IPS-20b (cell line): ENCODE measurements at regions not wholly inside any gene's neighbourhood (a gene's known extent, or its start where the extent isn't known, plus 50 kb on each side); places are given as distances from the start of the nearest gene placed in this dataset.

Experiments
- H3K27ac ChIP-seq: one replicate; pipeline ENCODE4 v1.5.1; 2013; ENCODE audit warnings: low read length
- H3K27me3 ChIP-seq: 2 replicates; pipeline ENCODE4 v1.6.1; 2013; ENCODE audit warnings: mild to moderate bottlenecking, low read length, inconsistent platforms; ENCODE audit not compliant: insufficient read depth
- H3K36me3 ChIP-seq: 2 replicates; pipeline ENCODE4 v1.6.1; 2013; ENCODE audit warnings: low read depth, mild to moderate bottlenecking, inconsistent platforms, low read length, moderate library complexity; ENCODE audit not compliant: insufficient read depth
- H3K4me1 ChIP-seq: 2 replicates; pipeline ENCODE4 v1.6.1; 2013; ENCODE audit warnings: mild to moderate bottlenecking, control low read depth, inconsistent platforms, low read length, moderate library complexity; ENCODE audit not compliant: insufficient read depth
- H3K4me3 ChIP-seq: 2 replicates; pipeline ENCODE4 v1.5.1; 2013; ENCODE audit warnings: mild to moderate bottlenecking, low read length, inconsistent platforms
- H3K9ac ChIP-seq: 2 replicates; pipeline ENCODE4 v1.6.1; 2013; ENCODE audit warnings: low read depth, mild to moderate bottlenecking, inconsistent platforms, low read length, moderate library complexity
- H3K9me3 ChIP-seq: 2 replicates; pipeline ENCODE4 v1.6.1; 2013; ENCODE audit warnings: mild to moderate bottlenecking, low read depth, low read length, inconsistent platforms; ENCODE audit not compliant: insufficient read depth

DNA sequence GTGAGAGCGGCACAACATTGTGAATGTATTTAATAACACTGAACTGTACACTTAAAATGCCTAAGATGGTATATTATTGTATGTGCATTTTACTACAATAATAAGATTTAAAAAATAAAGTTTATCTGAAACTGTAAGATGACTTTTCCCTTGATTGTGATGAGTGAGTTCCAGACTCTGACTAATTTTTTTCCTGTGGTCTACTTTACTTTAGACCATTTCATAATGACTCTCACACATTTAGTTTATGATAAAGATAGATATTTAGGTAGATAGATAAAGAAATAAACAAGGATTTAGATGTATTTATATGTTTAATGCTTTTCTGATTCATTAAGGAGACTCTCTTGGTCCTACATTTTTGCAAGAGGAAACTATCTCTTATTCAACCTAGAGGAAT lies 835.9 kb upstream of the SORCS1 start:
- Histone ChIP-seq H3K27me3 (no peaks in the 10 kb centered on the region), H3K9me3 (no peaks in the 10 kb centered on the region), H3K9ac (no peak overlapping the region), H3K4me3 (no peak overlapping the region), H3K4me1 (no peaks in the 10 kb centered on the region), H3K36me3 (no peaks in the 10 kb centered on the region), H3K27ac (no peak overlapping the region)

DNA sequence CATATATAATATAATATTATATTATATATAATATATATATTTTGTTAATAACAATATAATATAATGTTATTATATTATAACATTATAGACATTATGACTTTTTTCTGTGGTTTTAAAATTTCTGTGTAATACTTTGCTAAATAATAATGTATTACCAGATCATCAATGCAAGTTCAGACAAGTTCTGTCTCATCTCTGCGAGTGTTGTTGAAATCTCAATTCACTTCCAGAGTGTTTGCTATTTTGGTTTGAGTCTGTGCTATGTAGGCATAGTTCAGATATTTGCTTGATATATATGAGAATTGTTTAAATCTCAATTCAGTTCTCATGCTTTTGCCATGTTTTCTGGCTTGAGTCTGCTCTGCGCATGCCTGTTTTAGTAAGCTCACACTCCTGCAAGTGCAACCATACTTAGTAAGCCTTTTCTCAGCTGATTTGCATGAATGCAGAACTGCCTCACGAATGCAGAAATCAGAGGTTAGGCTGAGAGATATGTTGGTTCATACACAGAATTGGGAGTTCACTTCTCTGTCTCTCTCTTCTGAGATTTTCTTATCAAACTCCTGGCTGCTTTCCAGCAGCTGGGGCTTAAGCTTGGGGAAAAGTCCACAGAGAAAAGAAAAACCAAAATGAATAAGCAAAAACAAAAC lies 830.2 kb upstream of the SORCS1 start:
- no peak overlapping the region for H3K4me3 ChIP-seq
- H3K4me1 ChIP-seq = no peaks in the 10 kb centered on the region
- H3K36me3 ChIP-seq = no peaks in the 10 kb centered on the region
- H3K9ac ChIP-seq = no peak overlapping the region
- H3K27ac ChIP-seq = no peak overlapping the region
- no peaks in the 10 kb centered on the region for H3K9me3 ChIP-seq
- H3K27me3 ChIP-seq = no peaks in the 10 kb centered on the region

DNA sequence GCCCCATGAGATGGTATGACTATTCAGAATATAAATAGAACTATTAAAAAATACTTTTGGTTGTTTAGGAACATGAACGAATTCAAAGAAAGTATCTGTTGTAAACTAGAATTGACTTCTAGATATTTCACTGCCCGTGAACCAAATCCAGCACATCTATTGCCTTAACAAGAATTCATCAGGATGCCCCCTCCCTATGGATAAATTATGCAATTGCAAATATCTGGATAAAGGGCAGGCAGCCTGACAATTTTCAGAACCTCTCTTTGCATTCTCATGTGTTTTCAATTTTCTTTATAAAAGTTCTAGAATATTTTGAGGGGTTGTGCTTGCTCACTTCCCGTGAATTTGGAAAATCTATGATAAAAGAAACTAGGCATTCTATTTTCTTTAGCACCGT lies 822.1 kb upstream of the SORCS1 start:
- Histone ChIP-seq H3K27me3 (no peaks in the 10 kb centered on the region), H3K4me1 (no peaks in the 10 kb centered on the region), H3K4me3 (no peak overlapping the region), H3K36me3 (no peaks in the 10 kb centered on the region), H3K9ac (no peak overlapping the region), H3K9me3 (no peaks in the 10 kb centered on the region), H3K27ac (no peak overlapping the region)

DNA sequence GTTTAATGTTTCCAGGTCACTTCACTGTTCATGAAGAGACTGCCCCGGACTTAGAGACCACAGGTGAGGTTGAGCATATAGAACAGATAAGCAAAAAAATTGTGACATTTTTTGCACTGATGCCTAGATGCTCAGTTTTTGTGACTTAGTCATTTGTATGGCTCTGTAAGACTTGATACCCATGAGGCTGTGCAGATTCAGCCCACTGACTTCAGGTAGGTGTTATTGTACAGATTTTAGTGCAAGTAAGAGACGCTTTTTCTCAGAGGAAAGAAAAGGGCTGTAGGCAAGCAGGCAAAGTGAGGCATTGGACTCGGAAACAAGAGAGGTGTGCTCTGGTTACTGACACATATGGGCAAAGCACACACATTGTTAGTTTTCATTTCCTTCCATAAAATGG lies 820.1 kb upstream of the SORCS1 start:
- no peak overlapping the region for H3K4me3 ChIP-seq
- H3K27ac ChIP-seq = no peak overlapping the region
- no peaks in the 10 kb centered on the region for H3K27me3 ChIP-seq
- no peaks in the 10 kb centered on the region for H3K36me3 ChIP-seq
- H3K4me1 ChIP-seq = no peaks in the 10 kb centered on the region
- H3K9me3 ChIP-seq = no peaks in the 10 kb centered on the region
- H3K9ac ChIP-seq = no peak overlapping the region

DNA sequence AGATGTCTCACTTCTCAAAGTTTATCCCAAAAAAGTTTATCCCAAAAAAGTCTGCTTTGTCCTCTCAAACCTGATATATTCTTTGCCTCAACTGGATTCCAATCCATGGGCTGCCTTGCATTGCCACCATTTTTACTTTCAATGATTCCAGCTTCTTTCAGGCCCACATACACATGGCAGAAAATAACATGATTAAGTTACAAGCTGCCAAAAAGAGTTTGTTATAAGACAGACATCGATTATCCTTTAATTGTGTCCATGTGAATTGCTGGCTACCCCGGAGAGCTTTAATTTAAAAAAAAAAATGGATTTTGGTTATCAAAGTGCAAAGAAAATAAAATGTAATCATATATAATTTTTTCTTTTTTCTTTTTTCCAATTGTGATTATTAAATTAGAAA lies 819.6 kb upstream of the SORCS1 start:
- H3K4me1 ChIP-seq = no peaks in the 10 kb centered on the region
- H3K4me3 ChIP-seq = no peak overlapping the region
- no peaks in the 10 kb centered on the region for H3K27me3 ChIP-seq
- H3K9me3 ChIP-seq = no peaks in the 10 kb centered on the region
- no peak overlapping the region for H3K27ac ChIP-seq
- no peak overlapping the region for H3K9ac ChIP-seq
- H3K36me3 ChIP-seq = no peaks in the 10 kb centered on the region

DNA sequence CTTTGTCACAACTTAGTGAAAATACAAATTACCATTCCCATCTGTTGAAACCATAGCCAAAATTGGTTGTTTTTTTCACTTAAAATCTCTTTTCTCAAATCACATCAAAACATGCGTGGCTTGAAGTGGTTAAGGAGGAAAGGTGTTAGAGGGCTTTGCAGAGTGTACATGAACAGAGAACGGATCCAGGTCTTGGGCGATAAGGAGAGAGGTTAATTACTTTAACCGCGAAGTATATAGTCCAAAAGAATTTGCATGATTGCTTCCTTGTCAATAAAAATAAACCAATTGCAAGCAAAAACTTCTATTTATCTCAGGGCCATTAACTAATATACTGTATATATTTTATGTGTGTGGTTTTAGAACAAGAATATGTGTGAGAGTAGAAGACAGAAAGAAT lies 813.9 kb upstream of the SORCS1 start:
- H3K27me3 ChIP-seq = no peaks in the 10 kb centered on the region
- H3K27ac ChIP-seq = no peak overlapping the region
- H3K36me3 ChIP-seq = no peaks in the 10 kb centered on the region
- H3K4me3 ChIP-seq = no peak overlapping the region
- 0 out of 2 replicates have a peak, but pooled peaks cover 5% of the 10 kb centered on the region for H3K9me3 ChIP-seq
- H3K4me1 ChIP-seq = no peaks in the 10 kb centered on the region
- no peak overlapping the region for H3K9ac ChIP-seq

DNA sequence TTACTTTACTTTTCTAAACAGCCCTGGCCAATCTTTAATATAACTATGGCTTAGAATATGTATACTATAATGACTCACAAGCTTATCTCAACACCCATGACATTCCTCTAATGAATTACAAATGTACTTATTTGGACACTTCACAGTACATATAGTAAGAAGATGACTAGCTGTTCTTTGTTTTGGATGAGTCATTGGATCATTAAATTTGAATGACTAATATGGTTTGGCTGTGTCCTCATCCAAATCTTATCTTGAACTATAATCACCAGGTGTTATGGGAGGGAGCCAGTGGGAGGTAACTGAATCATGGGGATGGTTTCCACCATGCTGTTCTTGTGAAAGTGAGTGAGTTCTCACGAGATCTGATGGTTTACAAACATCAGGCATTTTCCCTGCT lies 807.5 kb upstream of the SORCS1 start:
- no peak overlapping the region for H3K9ac ChIP-seq
- no peaks in the 10 kb centered on the region for H3K27me3 ChIP-seq
- H3K9me3 ChIP-seq = no peaks in the 10 kb centered on the region
- H3K27ac ChIP-seq = no peak overlapping the region
- no peak overlapping the region for H3K4me3 ChIP-seq
- no peaks in the 10 kb centered on the region for H3K36me3 ChIP-seq
- H3K4me1 ChIP-seq = no peaks in the 10 kb centered on the region

DNA sequence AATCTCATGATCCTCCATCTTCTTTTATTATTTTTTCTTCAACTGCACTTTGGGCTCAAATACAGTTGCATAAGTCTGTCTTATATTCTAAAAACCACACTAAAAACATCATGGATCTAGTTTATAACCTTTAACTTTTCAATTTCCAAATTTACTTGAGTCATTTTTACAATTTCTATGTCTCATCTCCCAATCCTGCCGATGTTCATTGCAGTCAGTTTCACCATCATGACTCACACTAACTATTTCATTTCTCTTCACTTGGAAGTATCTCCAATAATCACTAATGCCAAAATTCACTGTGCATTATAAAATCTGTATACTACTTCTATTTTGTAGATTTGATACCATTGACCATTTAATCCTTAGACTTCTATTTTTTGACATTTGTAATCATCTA lies 806.9 kb upstream of the SORCS1 start:
- H3K27me3 ChIP-seq = no peaks in the 10 kb centered on the region
- H3K36me3 ChIP-seq = no peaks in the 10 kb centered on the region
- H3K4me3 ChIP-seq = no peak overlapping the region
- no peak overlapping the region for H3K9ac ChIP-seq
- no peaks in the 10 kb centered on the region for H3K4me1 ChIP-seq
- no peaks in the 10 kb centered on the region for H3K9me3 ChIP-seq
- no peak overlapping the region for H3K27ac ChIP-seq

DNA sequence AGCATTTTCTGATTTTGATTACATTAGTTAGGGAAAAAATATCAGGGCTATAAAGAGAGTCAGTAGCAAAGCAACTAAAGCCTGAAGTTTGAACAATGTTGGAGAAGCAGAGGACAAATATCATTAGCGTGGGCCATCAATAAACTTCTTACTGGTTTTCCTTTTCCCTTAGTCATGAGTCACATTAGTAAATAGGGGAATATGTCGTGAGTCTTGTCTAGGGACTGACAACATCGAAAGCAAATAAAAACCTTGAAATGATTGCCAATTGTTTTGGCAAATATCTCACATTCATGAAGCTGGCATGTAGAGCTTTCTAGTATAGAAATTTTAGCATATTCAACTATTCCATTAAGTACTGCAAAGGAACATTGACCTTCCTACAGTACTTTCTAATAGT lies 806.0 kb upstream of the SORCS1 start:
- H3K27ac ChIP-seq = no peak overlapping the region
- no peaks in the 10 kb centered on the region for H3K9me3 ChIP-seq
- H3K27me3 ChIP-seq = no peaks in the 10 kb centered on the region
- no peak overlapping the region for H3K9ac ChIP-seq
- H3K36me3 ChIP-seq = no peaks in the 10 kb centered on the region
- no peaks in the 10 kb centered on the region for H3K4me1 ChIP-seq
- no peak overlapping the region for H3K4me3 ChIP-seq

DNA sequence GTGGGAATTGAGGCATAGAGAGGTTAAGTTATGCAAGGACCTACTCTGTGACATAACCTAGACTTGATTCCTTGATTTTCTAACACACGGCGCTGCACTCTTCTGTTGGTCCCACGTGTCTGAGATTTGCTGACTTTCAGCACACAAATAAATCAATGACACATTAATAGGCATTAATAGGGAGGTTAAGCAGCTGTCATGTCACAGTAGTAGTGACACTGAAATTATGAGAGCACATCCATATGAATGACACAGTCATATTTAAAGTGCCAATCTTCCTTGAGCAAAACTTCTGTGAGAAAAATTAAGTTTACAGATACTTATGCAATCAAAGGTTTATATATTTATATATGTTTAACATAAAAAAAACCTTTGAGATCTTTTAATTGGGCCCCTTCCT lies 805.4 kb upstream of the SORCS1 start:
- H3K9me3 ChIP-seq = no peaks in the 10 kb centered on the region
- no peak overlapping the region for H3K9ac ChIP-seq
- no peaks in the 10 kb centered on the region for H3K27me3 ChIP-seq
- H3K4me1 ChIP-seq = no peaks in the 10 kb centered on the region
- no peaks in the 10 kb centered on the region for H3K36me3 ChIP-seq
- H3K4me3 ChIP-seq = no peak overlapping the region
- H3K27ac ChIP-seq = no peak overlapping the region

DNA sequence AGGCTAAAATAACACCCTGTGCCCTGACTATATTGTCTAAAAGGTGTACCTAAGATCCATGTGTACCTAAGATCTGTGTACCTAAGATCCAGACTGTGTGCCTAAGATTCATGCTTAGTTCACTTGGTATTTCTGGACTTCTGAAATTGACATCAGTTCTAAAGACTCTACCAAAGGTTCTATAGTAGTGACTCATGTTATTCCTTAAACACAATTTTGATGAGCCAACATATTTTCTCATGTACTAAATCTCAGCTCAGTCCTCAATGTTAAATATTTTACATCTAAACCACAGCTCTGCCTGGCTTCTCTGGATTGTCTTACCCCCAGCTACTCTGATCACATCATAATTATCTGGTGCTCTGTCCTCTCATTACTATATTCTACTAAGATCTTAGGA lies 802.3 kb upstream of the SORCS1 start:
- Histone ChIP-seq H3K27ac (no peak overlapping the region), H3K27me3 (no peaks in the 10 kb centered on the region), H3K9ac (no peak overlapping the region), H3K4me1 (no peaks in the 10 kb centered on the region), H3K9me3 (no peaks in the 10 kb centered on the region), H3K36me3 (no peaks in the 10 kb centered on the region), H3K4me3 (no peak overlapping the region)

DNA sequence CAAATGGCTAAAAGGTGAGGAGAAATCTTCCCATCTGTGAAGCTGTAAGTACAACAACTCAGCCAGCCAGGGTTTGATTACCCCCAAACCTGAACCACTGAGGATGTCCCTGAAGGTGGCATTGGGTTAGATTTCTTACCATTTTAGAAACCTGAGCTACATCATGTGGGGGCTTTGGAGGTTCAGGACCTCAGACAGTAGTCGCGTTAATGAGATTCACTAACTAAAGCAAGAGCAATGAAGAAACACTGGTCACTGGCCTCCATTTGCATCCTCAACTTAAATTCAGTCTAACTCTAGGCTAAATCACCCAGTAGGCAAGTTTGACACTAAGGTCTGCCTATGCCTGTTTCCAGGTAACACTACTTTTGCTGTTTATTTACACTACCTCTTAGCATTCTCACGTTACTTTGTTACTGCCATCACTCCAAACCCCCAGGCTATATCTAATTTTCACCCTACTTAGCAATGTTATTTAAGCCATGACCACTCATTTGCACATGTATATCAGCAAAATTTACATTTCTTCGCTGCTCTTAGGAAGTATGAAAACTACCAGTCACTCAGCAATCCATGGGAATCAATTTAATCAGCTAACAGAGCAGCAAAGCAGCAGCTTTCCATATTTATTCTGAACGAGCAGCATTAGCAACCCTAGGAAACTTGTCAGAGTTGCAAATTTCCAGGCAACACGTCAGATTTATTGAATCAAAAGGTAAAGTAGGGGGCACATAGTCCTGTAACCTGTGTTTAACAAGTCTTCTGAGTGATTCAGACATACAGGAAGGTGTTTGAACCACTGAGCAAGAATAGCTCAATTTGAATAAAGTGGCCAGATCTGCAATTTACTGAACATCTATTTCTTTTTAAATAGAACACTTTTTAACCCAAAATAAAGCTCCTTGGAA lies 788.4 kb upstream of the SORCS1 start:
- H3K9me3 ChIP-seq = no peaks in the 10 kb centered on the region
- peaks cover 8% of the 10 kb centered on the region; the same call in 1 of the 2 replicates for H3K4me1 ChIP-seq
- no peak overlapping the region for H3K27ac ChIP-seq
- H3K27me3 ChIP-seq = no peaks in the 10 kb centered on the region
- H3K36me3 ChIP-seq = no peaks in the 10 kb centered on the region
- no peak overlapping the region for H3K9ac ChIP-seq
- H3K4me3 ChIP-seq = no peak overlapping the region
